HG03558 (cell line): ENCODE measurements at regions not wholly inside any gene's neighbourhood (a gene's known extent, or its start where the extent isn't known, plus 50 kb on each side); places are given as distances from the start of the nearest gene placed in this dataset.

Experiments
- ATAC-seq: cut with Tn5 transposase; IDR thresholded peaks from one replicate; pipeline ENCODE4 v1.9.1; 2021; ENCODE audit warnings: moderate number of reproducible peaks; ENCODE audit not compliant: unreplicated experiment; ENCODE audit errors: extremely low read depth

DNA sequence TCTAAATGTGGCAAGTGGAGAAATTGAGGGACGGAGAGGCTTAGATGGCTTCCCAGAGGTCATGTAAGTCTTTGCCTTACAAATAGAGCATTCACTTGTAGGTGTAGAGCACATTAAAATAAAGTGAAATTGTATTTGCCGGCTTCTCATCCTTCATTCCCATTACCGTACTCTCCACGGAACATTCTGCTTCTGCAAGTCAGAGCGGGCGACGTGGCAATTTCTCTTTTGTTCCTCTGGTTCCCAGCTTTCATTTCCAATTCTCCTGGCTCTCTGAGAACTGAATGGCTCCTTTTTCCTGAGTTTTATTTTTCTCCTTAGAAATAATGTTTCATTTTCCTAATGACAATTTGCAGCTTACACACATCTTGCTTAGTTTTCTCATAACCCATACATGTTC, 51.3 kb upstream of the PFKP start:
- ATAC-seq = no peak

DNA sequence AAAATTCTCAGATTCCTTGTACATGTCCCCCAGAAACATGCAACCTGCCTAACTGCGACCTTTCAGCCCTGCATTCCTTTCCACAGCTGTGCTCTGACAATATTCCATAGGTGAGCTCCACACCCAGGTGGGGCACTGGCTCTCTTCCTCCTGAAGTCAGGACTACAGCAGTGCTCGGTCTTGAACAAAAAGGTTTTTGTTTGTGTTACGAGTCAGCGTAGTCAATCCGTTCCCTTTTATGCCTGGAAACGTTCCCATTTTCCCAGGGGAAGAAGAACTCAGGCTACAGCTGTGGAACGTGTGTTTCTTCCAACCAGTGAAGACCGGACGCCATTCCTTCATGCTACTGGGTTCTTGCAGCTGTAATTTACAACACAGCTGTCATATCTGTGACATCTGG, 52.4 kb upstream of the PFKP start:
- no peak for ATAC-seq

DNA sequence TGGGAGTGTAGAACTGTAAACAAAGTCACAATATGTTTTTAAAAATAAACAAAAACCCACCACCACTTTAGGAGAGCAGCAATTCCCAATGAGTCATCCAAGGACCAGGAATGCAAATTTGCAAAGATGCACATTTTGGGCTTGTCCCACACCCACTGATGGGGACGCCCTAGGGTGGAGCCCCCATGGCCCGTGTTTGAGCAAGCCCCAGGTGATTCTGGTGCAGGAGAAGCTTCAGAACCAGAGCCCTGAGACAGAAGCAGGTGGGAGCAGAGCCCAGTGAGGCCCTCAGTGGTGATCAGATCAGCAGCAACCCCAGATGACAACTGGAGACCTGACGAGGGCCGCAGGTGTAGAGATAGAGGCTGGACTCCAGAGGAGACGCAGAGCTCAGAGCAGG, 55.1 kb upstream of the PFKP start:
- ATAC-seq = no peak

DNA sequence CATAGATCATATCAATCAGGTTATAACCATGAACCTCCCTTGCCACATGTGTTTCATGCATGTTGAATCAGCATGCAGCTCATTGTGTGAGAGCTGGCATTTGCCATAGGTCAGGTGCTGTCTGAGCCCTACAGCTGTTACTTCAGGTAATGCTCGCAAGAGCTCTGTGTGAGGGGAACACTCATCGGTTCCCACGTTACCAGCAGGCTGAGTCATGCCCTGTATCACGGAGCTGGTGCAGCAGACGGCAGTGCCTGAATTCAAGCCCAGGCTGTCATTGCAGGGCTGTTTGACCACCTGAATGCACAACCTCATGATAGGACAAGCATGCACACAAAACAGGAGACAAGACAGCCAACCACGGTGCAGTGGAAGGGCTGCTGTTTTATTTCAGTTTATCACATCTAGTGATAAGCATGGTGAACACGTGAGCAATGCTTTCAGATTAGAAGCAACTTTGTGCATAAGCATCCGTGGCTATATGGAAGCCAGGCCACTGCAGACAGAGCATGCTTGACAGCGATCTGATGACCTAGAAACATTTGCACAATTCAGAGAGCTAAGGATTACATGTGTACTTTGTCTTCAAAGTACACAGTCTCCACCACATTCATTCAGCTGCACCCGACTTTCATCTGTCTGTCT, 56.4 kb upstream of the PFKP start:
- no peak for ATAC-seq

DNA sequence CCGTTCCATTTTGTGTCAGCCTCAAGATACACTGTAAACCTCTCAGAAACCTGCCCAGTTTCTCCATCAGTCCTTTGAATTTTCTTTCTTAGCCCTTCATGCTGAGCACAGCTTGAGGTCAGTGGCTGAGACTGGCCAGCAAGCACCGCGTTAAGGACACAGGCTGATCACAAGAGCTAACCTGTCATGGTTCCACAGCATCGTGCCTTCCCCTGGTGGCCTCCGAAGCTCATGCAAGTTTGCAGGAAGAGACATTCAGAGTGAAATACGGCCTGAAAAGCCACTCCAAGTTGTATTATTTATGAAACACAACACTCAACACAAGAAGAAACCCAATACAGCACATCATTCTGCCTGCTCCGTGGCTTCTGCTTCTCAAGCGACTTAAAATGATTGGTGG, 57.0 kb upstream of the PFKP start:
- ATAC-seq = no peak

DNA sequence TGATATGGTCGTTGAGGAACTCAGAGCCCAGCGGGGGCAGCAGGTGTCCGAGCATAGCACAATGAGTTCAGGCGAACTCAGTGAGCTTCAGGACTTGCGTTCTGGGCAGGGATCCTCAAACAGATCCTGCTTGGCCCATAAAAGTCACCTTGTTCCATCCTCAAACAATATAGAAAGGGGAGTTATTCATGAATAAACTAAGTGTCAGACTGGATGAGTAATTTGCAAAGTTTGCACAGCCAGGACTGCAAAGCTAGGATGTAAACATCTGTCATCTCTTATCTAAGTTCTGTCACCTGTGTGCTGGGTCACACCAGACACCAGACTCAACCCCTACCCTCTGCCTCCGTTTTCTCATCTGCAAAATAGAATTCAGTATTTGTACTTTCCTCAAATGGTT, 58.0 kb upstream of the PFKP start:
- ATAC-seq = no peak

DNA sequence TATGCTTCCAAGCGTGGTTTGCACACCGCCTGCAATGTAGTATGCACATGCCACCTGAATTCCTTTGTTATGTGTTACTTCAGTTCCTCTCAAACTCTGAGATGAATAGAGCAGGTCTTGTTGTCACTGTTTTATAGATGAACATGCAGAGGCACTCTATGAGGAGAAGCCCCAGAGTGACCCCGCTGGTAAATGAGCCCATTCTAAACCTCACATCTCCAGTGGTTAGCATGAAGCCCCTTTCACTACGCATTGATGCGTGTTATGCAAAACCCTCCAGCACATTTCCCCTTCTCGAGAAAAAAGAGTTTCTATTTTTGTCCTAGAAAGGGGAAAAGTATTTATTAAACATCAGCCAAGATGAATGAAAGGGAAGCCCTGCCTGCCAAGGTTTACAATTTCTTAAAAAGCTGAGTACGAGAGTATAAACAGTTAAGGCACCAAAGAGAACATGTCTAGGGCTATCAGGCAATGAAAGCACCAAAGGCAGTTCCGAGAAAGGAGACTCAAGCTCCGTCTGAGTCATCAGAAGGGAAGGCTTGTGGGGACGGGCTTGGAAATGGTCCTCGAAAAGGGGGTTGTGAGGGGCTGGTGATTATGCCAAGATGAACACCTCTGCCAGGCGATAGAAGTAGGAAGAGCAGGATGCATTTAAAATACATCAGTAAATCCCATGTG, 58.7 kb upstream of the PFKP start:
- ATAC-seq = no peak

DNA sequence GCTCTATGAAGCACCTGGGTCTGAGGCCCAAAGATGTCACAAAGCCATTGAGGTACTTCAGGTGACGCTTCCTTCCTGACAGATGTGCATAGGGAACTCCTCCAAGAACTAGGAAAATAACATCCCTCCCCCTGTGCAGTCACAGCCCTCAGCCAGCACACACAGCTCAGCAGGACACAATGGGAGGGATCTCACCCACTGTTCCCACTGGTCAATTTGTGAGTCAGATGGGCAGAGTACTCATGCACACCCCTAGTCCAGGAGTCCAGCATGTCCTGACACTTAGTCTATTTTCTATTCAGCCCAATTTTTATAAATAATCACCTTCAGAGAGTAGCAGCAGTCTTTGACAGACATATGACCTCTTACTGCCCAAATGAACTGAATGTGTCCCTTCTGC, 60.7 kb upstream of the PFKP start:
- no peak for ATAC-seq

DNA sequence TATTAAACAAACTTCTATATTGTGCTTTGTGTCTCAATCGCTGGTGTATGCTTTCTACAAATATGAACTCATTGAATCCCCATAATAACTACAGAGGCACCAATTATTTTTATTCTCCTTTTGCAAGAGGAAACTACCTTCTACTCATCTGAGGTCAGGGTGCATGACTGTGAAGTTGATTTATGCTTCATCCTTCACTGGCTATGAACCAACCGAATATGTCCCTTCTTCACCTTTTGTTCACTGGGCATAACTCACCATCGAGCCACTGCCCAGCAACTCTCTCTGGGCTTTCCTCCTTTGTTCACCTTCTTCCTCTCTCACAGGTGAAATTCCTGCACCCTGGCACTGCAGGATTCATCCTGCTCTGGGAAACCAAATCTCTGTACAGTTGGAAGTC, 61.3 kb upstream of the PFKP start:
- ATAC-seq = no peak

DNA sequence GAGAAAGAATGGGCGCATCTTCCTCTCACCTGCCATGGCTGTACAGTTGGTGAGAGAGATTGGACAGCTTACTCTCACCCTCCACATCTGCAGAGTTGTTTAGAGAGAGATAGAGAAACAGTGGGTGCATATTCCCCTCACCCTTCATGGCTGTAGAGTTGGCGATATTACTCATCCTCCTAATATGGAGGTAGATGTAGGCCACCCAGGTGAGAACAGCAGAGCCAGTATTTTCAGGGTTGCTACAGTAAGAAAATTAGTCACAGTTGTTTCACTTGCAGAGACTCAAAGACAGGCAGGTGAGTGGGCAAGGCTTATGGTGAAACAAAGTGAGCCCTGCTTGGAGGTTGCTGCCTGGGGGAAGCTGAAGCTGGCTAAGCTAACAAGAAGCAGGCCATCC, 65.0 kb upstream of the PFKP start:
- no peak for ATAC-seq

DNA sequence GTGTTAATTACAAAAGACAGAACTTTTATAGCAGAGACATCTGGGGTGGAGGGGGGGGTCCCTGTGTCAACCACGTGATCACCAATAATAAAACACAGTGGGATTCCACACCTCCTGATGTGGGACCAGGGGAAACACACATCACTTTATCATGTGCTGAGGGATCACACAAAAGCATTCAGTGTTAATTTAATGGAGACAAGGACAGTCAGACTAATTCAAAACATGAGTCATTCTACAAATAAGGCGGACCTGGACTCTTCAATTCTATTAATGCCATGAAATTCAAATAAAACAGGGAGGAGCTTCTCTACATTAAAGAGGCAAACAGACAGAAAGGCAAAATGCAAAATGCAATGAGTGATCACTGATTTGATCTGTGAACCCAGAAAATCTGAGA, 67.3 kb upstream of the PFKP start:
- ATAC-seq = no peak

DNA sequence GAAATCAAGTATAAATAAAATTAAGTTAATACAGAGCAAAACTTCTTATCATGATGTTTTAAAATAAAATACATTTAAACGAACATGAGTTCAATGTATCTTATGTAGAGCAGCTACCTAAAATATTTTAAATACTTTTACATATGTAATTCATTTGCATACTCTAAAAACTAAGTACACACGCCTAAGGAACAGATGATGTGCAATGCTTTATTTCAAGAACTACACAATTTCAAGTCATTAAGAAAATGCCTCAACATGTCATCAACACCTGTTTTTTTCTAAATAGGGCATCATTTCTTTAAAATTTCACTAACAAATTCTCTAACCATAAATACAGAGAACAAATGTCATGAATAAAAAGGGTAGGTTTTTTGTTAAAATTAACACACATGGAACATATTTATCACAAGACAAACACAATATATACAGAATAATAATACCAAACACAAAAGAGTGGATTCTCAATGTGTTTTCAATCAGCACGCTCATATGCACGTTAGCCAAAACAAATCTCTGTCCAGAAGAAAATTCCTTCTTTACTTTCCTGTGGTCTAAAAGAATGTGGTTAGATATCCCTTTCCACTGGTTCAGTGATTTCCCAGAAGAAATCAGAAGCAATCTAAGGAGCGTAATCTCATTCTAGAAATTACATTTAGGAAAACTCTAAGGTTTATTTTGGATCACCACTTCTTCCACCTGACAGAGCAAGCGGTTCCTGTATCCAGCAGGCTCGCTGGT, 73.0 kb upstream of the PFKP start:
- no peak for ATAC-seq

DNA sequence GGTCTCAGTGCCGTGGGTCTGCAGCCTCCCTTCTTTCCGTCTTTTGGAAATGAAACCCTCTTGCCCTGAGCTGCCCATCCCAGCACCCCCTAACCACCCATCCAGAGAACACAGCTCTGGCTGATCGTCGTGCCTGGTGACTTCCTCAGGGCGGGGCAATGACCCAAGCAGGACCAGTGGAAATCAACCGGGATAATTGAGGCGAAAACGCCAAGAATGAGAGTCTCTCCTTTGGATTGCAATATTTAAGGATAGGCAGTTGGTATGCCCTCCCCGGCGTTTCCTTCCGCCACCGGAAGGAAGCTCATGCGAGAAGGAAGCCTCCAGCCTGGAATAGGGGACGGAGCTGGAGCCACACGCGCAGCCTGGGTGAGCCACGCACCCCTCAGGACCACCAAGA, 73.7 kb upstream of the PFKP start:
- ATAC-seq = no peak

DNA sequence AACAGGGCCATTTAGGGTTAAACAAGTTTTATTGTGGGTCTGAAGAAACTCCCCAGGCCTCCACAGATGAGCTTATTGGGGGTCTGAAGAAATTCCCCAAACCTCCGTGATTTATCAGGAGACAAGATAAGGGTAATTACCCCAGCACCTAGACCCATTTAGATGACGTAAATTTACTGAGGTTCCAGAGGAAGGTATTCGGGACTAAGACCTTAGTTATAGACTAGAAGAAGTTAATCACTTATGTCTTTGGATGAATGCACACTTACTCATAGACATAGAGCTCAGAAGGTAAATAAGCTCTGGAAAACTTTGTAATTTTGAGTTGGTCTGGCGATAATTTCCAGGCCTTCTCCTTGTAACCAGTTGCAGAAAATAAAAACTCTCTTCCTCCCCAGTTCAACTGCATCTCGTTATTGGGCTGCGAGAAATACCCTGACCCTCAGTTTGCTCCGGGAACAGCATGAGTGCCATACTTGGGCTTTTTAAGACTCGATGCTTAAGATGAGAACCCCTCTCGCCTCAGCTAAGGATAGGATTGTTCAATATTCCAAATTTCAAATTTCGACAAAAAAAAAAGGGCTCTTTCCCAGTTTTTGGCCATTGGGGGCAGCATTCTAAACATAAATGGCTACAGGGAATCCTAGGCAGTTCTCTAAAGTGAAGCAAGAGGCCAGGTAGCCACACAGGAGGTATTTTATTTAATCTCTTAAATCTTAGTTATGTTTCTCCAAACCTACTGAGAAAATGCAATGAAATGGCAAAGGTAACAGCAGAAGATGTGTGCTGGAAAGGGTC, 74.7 kb upstream of the PFKP start:
- no peak for ATAC-seq

DNA sequence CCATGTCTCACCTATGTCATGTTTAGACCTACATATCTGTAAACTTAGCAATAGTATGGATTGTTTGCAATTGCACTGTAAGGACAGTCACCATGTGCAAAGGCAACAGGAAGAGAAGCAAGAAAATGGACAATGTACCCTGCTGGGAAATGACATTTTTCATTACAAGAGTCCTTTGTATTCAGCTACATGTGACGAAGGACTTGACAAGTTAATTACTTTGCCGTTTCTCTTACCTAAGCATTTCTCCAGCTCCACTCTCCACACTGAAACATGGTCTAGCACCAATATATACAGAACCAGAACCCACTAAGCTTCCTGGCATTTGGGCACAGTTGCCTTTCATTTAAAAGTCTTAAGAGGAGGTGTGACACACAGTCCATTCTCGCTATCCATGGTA, 76.6 kb upstream of the PFKP start:
- no peak for ATAC-seq

DNA sequence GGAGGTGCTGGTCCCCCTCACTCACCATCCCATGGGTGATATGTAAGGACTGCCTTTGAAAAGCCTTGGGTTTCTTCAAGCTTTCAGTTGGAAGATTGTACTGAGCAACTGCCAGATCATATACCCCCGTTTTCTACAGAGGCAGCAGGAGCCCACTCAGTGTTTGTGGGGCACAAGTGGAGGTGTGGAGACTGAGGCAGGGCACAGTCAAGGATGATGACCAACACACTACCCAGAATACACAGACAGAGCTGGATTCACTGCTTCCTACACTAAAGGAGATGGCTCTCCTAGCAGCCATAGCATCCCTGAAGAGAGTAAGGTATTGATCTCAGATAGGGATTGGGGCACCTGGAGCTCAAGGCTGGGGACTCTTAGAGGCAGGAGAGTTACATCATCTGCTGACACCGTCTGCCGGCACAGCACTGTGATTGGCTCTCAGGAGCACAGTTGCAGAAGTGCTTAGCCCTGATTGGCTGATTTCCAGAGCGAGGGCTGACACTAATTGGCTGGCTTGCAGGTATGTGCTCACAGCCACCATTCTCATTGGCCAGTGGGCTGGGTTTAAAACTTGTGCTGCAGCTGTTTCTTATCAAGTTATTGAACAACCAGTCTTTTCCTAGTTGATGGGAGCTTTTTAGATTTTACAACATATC, 77.9 kb upstream of the PFKP start:
- ATAC-seq = no peak

DNA sequence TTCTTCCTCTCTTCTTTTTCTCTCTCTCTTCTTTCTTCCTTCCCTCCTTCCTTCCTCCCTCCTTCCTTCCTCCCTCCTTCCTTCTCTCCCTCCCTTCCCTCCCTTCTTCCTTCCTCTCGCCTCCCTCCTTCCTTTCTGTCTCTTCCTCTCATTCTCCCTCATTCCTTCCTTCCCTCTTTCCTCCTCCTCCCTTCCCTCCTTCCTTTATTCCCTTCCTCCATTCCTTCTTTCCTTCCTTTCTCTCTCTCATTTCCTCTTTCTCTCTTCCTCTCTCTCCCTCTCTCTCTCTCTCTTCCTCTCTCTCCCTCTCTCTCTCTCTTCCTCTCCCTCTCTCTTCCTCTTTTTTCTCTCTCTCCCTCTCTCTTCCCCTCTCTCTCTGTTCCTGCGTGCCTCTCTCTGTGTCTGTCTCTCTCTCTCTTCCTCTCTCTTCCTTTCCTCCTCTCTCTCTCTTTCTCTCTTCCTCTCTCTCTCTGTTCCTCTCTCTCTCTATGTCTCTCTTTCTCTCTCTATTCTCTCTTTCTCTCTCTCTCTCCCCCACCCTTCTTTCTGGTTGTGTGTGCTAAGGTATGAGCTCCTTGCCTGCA, 80.1 kb upstream of the PFKP start:
- no peak for ATAC-seq

DNA sequence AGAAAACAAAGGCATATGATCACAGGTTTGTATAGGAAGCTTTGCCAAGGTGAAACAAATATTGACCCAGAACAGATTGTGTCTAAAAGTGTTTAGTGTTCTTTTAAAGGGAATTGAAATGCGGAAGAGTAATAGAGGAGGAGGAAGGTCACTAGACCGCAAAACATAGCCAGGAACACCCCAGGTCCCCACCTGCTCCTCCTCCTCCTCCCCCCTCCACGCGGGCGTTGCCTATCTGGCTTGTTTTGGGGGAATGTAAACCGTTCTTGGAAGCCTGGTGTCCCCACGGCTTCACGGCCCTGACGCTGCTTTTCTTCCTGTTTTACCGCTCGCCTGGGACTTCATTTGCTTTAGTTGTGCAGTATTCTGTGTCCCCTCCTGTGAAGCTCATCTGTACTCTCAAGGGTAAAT, 81.0 kb upstream of the PFKP start:
- ATAC-seq = no peak

DNA sequence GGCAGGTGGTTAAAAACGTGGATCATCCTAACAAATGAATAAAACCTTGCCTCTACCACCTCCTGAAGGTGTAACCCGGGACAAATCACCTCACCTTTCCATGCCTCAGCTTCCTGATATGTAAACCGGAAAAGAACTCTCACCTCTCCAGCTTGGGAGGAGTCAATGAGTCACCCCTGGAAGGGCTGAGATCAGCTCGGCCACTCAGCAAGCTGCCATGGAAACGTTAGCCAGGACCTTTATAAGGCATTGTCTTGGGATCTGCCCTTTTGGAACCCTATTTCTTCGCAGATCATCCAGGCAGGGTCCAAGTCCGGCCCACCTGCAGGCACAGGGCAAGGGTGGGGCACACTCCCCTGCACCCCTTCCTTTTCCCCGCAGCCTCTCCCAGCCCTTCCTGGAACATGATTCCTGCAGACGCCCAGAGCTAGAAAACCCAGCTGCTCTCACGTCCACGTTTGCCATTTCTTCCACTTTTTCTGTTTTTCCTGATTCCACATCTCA, 81.6 kb upstream of the PFKP start:
- ATAC-seq = no peak

DNA sequence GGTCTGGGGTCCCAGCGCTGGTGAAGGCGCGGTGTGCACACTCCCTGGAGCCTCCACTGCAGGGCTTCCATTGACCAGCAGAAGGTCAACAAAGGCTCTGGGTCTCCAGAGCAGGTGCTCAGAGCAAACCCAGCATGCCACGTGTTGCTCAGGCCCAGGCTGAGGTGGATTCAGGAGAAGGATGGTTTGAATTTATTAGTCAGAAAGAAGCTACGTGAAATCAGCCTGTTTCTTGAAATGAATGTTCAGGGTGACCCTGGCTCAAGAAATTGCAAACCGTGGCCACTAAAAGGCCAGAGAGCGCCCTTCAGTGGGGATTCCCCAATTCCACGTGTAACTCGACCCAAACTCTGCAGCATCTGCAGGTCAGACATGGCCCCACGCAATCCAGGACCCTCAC, 82.7 kb upstream of the PFKP start:
- no peak for ATAC-seq
